ENCODE measurements at regions not wholly inside any gene's neighbourhood (a gene's known extent, or its start where the extent isn't known, plus 50 kb on each side); places are given as distances from the start of the nearest gene placed in this dataset.

DNA sequence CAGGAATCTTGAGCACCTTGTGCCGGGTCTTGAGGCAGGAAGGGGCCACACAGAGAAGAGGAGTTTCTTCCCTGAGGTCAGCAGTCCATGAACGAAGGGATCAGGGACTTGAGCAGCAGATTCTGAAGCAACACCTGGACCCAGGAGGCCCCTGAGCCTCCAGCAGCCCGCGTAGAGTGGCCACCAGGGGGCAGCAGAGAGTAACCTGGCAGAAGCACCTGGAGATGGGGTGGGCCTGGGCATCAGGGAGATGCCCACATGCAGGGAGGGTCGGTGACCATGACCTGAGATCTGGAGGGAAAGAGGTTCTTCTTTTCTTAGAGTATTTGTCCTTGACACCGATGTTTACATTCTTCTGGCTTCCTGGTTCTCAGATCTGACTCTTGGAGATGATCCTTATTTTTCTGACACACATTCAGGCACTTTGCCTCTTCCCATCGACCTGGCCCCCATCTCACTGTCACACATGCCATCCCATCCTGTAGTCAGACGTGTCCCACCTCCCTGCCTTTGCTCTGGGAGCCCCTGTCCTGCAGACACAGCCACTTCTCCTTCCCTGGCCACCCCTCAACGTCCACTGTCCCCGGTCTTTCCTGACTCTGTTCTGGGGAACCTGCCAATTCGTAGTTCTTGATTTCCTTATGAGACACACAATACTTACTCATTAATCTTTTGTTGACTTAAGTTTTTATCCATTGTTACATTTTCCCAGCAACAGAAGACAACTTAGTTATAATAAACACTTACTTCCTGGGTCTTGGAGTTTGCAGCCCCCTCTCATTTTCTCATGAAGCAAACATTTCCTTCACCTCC, 66.5 kb downstream of the GGTLC2 start:
- Histone ChIP-seq H3K36me3 (ENCODE audit: control insufficient read depth in 2 of 2, extremely low read depth in 1 of 2, insufficient read depth in 1 of 2, low read length in 1 of 2) (no peaks in the 10 kb centered on the region), H3K9me3 (no peaks in the 10 kb centered on the region), H3K27ac (ENCODE audit: low read length) (no peak overlapping the region), H3K4me3 (ENCODE audit: control insufficient read depth in 1 of 2, extremely low read depth in 1 of 2, low read length in 1 of 2) (no peak overlapping the region), H3K4me1 (ENCODE audit: control insufficient read depth in 1 of 2, extremely low read depth in 1 of 2, insufficient read depth in 2 of 2, low read length in 2 of 2) (no peaks in the 10 kb centered on the region), H3K27me3 (replicated peaks in 1 of 2; ENCODE audit: control insufficient read depth in 2 of 2, extremely low read depth in 1 of 2, insufficient read depth in 2 of 2, low read length in 1 of 2) (peaks cover 0 to 2% of the 10 kb centered on the region in 2 experiments)
- WGBS (ENCODE audit: insufficient coverage), result 16% methylated on average over 7 of the region's 11 CpGs
- Mint-ChIP-seq H3K36me3 (no peaks in the 10 kb centered on the region), H3K4me3 (peak overlapping the region in 1 of 3 donors; percentile 16), H3K9me3 (no peaks in the 10 kb centered on the region), H3K27me3 (no peaks in the 10 kb centered on the region), H3K27ac (no peak overlapping the region), H3K4me1 (peaks cover 0 to 2% (median 0%) of the 10 kb centered on the region in 3 donors)
- ATAC-seq (replicated peaks in 1 of 4) (peak; percentile 50 to 70 (median 64)), DNase-seq (peak; percentile 33 to 85 (median 70))
- CTCF ChIA-PET, result interaction anchor here (1.0 to 2.4 kb wide), 3 partner anchors 16 to 173 kb away, joined by 3 to 14 read pairs (median 4); no protein-coding TSS in a partner anchor
- POLR2A ChIA-PET, result no interaction called here

DNA sequence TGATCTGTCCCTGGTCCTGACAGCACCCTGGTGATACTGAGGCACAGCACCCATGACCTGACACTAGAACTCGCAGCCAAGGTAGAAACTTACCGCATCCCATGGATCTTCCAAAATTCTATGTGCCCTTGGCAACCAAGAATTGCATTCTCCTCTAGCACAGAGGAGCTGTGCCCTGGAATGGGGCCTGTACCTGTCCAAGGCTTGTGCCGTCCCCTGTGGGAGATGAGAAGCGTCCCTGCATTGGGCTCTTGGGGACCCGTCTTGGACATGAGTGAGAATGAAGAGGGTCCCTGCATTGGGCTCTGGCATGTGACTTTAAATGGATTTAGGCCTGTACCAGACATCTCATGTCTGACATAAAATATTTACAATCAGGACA, 67.1 kb downstream of the GGTLC2 start:
- 100% methylated on average over 1 of the region's 5 CpGs for WGBS (ENCODE audit: insufficient coverage)
- H3K4me1 Mint-ChIP-seq, result peaks cover 0 to 2% (median 0%) of the 10 kb centered on the region in 3 donors
- H3K27me3 Mint-ChIP-seq, result peaks cover 0 to 2% of the 10 kb centered on the region in 2 donors
- Histone ChIP-seq H3K4me1 (ENCODE audit: control insufficient read depth in 1 of 2, extremely low read depth in 1 of 2, insufficient read depth in 2 of 2, low read length in 2 of 2) (no peaks in the 10 kb centered on the region), H3K4me3 (ENCODE audit: control insufficient read depth in 1 of 2, extremely low read depth in 1 of 2, low read length in 1 of 2) (no peak overlapping the region), H3K27me3 (replicated peaks in 1 of 2; ENCODE audit: control insufficient read depth in 2 of 2, extremely low read depth in 1 of 2, insufficient read depth in 2 of 2, low read length in 1 of 2) (peaks cover 0 to 2% of the 10 kb centered on the region in 2 experiments), H3K36me3 (ENCODE audit: control insufficient read depth in 2 of 2, extremely low read depth in 1 of 2, insufficient read depth in 1 of 2, low read length in 1 of 2) (no peaks in the 10 kb centered on the region), H3K9me3 (no peaks in the 10 kb centered on the region), H3K27ac (ENCODE audit: low read length) (no peak overlapping the region)
- POLR2A ChIA-PET, result no interaction called here
- no peak for DNase-seq
- H3K36me3 Mint-ChIP-seq, result no peaks in the 10 kb centered on the region
- H3K9me3 Mint-ChIP-seq, result no peaks in the 10 kb centered on the region
- H3K27ac Mint-ChIP-seq, result no peak overlapping the region
- CTCF ChIA-PET, result no interaction called here
- no peak for ATAC-seq (replicated peaks in 1 of 4)
- no peak overlapping the region for H3K4me3 Mint-ChIP-seq

DNA sequence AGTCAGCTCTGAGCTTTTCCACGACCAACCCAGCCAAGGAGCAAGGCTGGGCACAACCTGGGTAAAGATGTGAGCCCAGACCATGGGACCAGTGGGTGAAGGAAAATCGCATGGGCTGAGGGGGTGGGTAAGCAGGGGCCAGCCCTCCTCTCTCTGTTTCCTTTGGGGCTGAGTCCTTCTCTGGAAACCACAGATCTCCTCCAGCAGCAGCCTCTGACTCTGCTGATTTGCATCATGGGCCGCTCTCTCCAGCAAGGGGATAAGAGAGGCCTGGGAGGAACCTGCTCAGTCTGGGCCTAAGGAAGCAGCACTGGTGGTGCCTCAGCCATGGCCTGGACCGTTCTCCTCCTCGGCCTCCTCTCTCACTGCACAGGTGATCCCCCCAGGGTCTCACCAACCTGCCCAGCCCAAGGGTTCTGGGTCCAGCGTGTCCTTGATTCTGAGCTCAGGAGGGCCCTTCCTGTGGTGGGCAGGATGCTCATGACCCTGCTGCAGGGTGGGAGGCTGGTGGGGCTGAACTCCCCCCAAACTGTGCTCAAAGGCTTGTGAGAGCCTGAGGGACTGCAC, 67.8 kb downstream of the GGTLC2 start:
- H3K36me3 Mint-ChIP-seq, result no peaks in the 10 kb centered on the region
- H3K36me3 ChIP-seq (ENCODE audit: control insufficient read depth in 2 of 2, extremely low read depth in 1 of 2, insufficient read depth in 1 of 2, low read length in 1 of 2), result no peaks in the 10 kb centered on the region
- WGBS (ENCODE audit: insufficient coverage), result 73% methylated on average over 5 of the region's 6 CpGs
- H3K4me3 Mint-ChIP-seq, result no peak overlapping the region
- ChIA-PET CTCF (no interaction called here), POLR2A (no interaction called here)
- peaks cover 0 to 2% of the 10 kb centered on the region in 2 donors for H3K27me3 Mint-ChIP-seq
- no peak overlapping the region for H3K27ac ChIP-seq (ENCODE audit: low read length)
- no peaks in the 10 kb centered on the region for H3K9me3 ChIP-seq
- no peaks in the 10 kb centered on the region for H3K9me3 Mint-ChIP-seq
- no peaks in the 10 kb centered on the region for H3K4me1 ChIP-seq (ENCODE audit: control insufficient read depth in 1 of 2, extremely low read depth in 1 of 2, insufficient read depth in 2 of 2, low read length in 2 of 2)
- H3K4me1 Mint-ChIP-seq, result peaks cover 0 to 2% (median 0%) of the 10 kb centered on the region in 3 donors
- ATAC-seq (replicated peaks in 1 of 4) (no peak), DNase-seq (no peak)
- H3K4me3 ChIP-seq (ENCODE audit: control insufficient read depth in 1 of 2, extremely low read depth in 1 of 2, low read length in 1 of 2), result no peak overlapping the region
- H3K27me3 ChIP-seq (replicated peaks in 1 of 2; ENCODE audit: control insufficient read depth in 2 of 2, extremely low read depth in 1 of 2, insufficient read depth in 2 of 2, low read length in 1 of 2), result peaks cover 0 to 2% of the 10 kb centered on the region in 2 experiments
- no peak overlapping the region for H3K27ac Mint-ChIP-seq

DNA sequence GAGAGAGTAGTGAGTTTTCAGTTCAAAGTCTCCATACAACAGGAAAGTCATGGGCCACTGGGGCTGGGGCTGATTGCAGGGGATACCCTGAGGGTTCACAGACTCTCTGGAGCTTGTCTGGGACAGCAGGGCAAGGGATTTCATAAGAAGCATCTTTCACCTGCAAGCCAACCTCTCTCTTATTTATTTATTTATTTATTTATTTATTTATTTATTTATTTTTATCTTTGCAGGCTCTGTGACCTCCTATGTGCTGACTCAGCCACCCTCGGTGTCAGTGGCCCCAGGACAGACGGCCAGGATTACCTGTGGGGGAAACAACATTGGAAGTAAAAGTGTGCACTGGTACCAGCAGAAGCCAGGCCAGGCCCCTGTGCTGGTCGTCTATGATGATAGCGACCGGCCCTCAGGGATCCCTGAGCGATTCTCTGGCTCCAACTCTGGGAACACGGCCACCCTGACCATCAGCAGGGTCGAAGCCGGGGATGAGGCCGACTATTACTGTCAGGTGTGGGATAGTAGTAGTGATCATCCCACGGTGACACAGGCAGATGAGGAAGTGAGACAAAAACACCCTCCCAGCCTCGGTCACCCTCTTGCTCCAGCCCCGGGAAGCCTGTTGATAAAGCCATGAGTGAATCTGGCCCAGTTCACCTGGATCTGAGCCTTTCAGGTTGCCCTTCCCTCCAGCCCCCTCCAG, 68.4 kb downstream of the GGTLC2 start:
- Histone ChIP-seq H3K27ac (ENCODE audit: low read length) (no peak overlapping the region), H3K27me3 (replicated peaks in 1 of 2; ENCODE audit: control insufficient read depth in 2 of 2, extremely low read depth in 1 of 2, insufficient read depth in 2 of 2, low read length in 1 of 2) (peaks cover 0 to 2% of the 10 kb centered on the region in 2 experiments), H3K36me3 (ENCODE audit: control insufficient read depth in 2 of 2, extremely low read depth in 1 of 2, insufficient read depth in 1 of 2, low read length in 1 of 2) (no peaks in the 10 kb centered on the region), H3K9me3 (no peaks in the 10 kb centered on the region), H3K4me1 (ENCODE audit: control insufficient read depth in 1 of 2, extremely low read depth in 1 of 2, insufficient read depth in 2 of 2, low read length in 2 of 2) (peaks cover 0 to 3% of the 10 kb centered on the region in 2 experiments), H3K4me3 (ENCODE audit: control insufficient read depth in 1 of 2, extremely low read depth in 1 of 2, low read length in 1 of 2) (no peak overlapping the region)
- ChIA-PET CTCF (no interaction called here), POLR2A (no interaction called here)
- 63% methylated on average over 2 of the region's 13 CpGs for WGBS (ENCODE audit: insufficient coverage)
- no peak overlapping the region for H3K27ac Mint-ChIP-seq
- no peak overlapping the region for H3K4me3 Mint-ChIP-seq
- ATAC-seq (replicated peaks in 1 of 4) (no peak), DNase-seq (no peak)
- H3K36me3 Mint-ChIP-seq, result no peaks in the 10 kb centered on the region
- peaks cover 0 to 5% (median 3%) of the 10 kb centered on the region in 3 donors for H3K4me1 Mint-ChIP-seq
- H3K9me3 Mint-ChIP-seq, result no peaks in the 10 kb centered on the region
- peaks cover under 1 to 2% of the 10 kb centered on the region in 2 donors for H3K27me3 Mint-ChIP-seq

DNA sequence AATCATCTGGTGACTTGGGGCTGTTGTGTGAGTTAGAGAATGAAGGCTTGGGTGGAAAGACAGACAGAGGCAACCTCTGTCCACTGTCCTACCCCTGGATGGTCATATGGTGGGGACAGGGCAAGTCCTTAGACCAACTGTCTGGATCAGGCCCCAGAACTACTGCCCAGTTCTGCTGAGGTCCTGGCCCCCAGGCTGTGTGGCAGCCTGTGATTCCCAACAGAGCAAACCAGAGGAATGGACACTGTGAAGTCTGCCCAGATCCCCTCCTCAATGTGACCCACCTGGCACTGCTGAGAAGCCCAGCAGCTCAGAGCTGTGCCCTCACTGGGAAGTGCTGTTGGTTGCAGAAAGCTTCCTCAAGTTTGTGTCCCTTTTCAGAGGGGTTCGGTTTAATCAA, 69.0 kb downstream of the GGTLC2 start:
- no peaks in the 10 kb centered on the region for H3K9me3 Mint-ChIP-seq
- DNase-seq, result no peak
- ChIA-PET CTCF (no interaction called here), POLR2A (no interaction called here)
- no CpG with 5 or more reads among the region's 1 CpG for WGBS (ENCODE audit: insufficient coverage)
- H3K36me3 ChIP-seq (ENCODE audit: control insufficient read depth in 2 of 2, extremely low read depth in 1 of 2, insufficient read depth in 1 of 2, low read length in 1 of 2), result no peaks in the 10 kb centered on the region
- ATAC-seq (replicated peaks in 1 of 4), result no peak
- no peak overlapping the region for H3K27ac ChIP-seq (ENCODE audit: low read length)
- no peak overlapping the region for H3K27ac Mint-ChIP-seq
- no peaks in the 10 kb centered on the region for H3K9me3 ChIP-seq
- peaks cover 0 to 5% of the 10 kb centered on the region in 2 experiments for H3K4me1 ChIP-seq (ENCODE audit: control insufficient read depth in 1 of 2, extremely low read depth in 1 of 2, insufficient read depth in 2 of 2, low read length in 2 of 2)
- no peak overlapping the region for H3K4me3 Mint-ChIP-seq
- peaks cover 0 to 2% of the 10 kb centered on the region in 2 experiments for H3K27me3 ChIP-seq (replicated peaks in 1 of 2; ENCODE audit: control insufficient read depth in 2 of 2, extremely low read depth in 1 of 2, insufficient read depth in 2 of 2, low read length in 1 of 2)
- peaks cover 2 to 3% of the 10 kb centered on the region in 2 donors for H3K27me3 Mint-ChIP-seq
- H3K4me3 ChIP-seq (ENCODE audit: control insufficient read depth in 1 of 2, extremely low read depth in 1 of 2, low read length in 1 of 2), result no peak overlapping the region
- no peaks in the 10 kb centered on the region for H3K36me3 Mint-ChIP-seq
- H3K4me1 Mint-ChIP-seq, result peaks cover 0 to 8% (median 5%) of the 10 kb centered on the region in 3 donors

DNA sequence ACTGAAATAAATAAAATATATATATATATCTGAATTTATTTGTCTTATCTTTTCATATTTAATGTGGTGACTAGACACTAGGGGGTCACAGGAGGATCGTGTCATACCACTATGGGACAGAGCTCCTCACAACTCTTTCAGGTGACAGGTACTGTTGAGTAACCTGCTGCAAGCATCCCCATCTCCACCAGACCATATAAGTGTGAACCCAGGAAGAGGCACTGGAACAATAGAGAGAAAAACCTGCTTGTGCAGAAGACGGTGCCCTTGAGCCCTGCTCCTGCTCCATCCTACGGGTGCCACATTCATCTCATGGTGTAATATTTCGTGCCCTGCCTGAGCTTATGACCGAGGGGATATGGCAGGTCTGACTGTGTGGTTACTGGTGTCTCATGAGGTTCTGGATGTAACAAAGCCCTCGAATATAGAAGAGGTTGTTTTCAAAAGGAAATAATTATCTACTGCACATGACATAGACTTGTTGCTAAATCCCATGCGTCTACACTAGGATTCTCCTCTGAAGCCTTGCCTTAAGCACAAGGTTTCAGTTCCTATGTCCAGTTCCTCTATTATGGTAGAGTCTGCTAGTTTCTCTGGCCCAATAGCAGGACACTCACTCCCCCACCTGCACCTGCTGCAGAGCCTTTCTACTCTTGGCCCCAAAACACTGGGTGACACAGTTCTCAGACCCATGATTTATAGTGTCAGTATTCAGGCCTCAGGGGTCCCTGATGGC, 70.4 kb downstream of the GGTLC2 start:
- Histone ChIP-seq H3K27me3 (replicated peaks in 1 of 2; ENCODE audit: control insufficient read depth in 2 of 2, extremely low read depth in 1 of 2, insufficient read depth in 2 of 2, low read length in 1 of 2) (peaks cover 0 to 1% of the 10 kb centered on the region in 2 experiments), H3K9me3 (no peaks in the 10 kb centered on the region), H3K4me3 (ENCODE audit: control insufficient read depth in 1 of 2, extremely low read depth in 1 of 2, low read length in 1 of 2) (no peak overlapping the region), H3K27ac (ENCODE audit: low read length) (no peak overlapping the region), H3K4me1 (ENCODE audit: control insufficient read depth in 1 of 2, extremely low read depth in 1 of 2, insufficient read depth in 2 of 2, low read length in 2 of 2) (peaks cover 0 to 7% of the 10 kb centered on the region in 2 experiments), H3K36me3 (ENCODE audit: control insufficient read depth in 2 of 2, extremely low read depth in 1 of 2, insufficient read depth in 1 of 2, low read length in 1 of 2) (no peaks in the 10 kb centered on the region)
- ChIA-PET POLR2A (no interaction called here), CTCF (interaction anchor here (0.6 to 1.3 kb wide), 2 partner anchors 31 to 238 kb away, joined by 3 to 5 read pairs; no protein-coding TSS in a partner anchor)
- Mint-ChIP-seq H3K4me1 (peaks cover 0 to 9% (median 5%) of the 10 kb centered on the region in 3 donors), H3K9me3 (no peaks in the 10 kb centered on the region), H3K4me3 (no peak overlapping the region), H3K36me3 (no peaks in the 10 kb centered on the region), H3K27ac (no peak overlapping the region), H3K27me3 (peaks cover 2 to 3% of the 10 kb centered on the region in 2 donors)
- DNase-seq, result no peak
- ATAC-seq (replicated peaks in 1 of 4), result no peak
- 100% methylated on average over 1 of the region's 7 CpGs for WGBS (ENCODE audit: insufficient coverage)
